WERI-Rb-1 (cell line): ENCODE measurements at regions not wholly inside any gene's neighbourhood (a gene's known extent, or its start where the extent isn't known, plus 50 kb on each side); places are given as distances from the start of the nearest gene placed in this dataset.

Experiments used
- DNase-seq: peaks from one replicate; pipeline ENCODE4 v3.0.0-alpha.2; 2020
- H3K27ac ChIP-seq: fragments of 250-450 bp; sonication (Bioruptor Pico); 2 replicates; pipeline ENCODE4 v1.5.1; 2020; ENCODE audit warnings: mild to moderate bottlenecking, moderate library complexity
- H3K27me3 ChIP-seq: fragments of 250-450 bp; sonication (Bioruptor Pico); 2 replicates; pipeline ENCODE4 v1.5.1; 2021; ENCODE audit warnings: mild to moderate bottlenecking, low read depth, moderate library complexity; ENCODE audit not compliant: insufficient read depth, severe bottlenecking
- H3K36me3 ChIP-seq: fragments of 250-450 bp; sonication (Bioruptor Pico); 2 replicates; pipeline ENCODE4 v1.5.1; 2020; ENCODE audit warnings: mild to moderate bottlenecking, moderate library complexity
- H3K4me3 ChIP-seq: 2 replicates; pipeline ENCODE4 v1.5.1; 2011; ENCODE audit warnings: low read depth, mild to moderate bottlenecking, control low read depth, low read length
- H3K9me3 ChIP-seq: fragments of 250-450 bp; sonication (Bioruptor Pico); 2 replicates; pipeline ENCODE4 v1.5.1; 2021; ENCODE audit warnings: mild to moderate bottlenecking, moderate library complexity; ENCODE audit not compliant: severe bottlenecking
- TF ChIP-seq, protein P1 (sequence below): IDR thresholded peaks from 2 replicates; pipeline ENCODE4 v1.5.1; 2011; ENCODE audit warnings: low read depth, mild to moderate bottlenecking, control low read depth, inconsistent platforms, low read length

DNA sequence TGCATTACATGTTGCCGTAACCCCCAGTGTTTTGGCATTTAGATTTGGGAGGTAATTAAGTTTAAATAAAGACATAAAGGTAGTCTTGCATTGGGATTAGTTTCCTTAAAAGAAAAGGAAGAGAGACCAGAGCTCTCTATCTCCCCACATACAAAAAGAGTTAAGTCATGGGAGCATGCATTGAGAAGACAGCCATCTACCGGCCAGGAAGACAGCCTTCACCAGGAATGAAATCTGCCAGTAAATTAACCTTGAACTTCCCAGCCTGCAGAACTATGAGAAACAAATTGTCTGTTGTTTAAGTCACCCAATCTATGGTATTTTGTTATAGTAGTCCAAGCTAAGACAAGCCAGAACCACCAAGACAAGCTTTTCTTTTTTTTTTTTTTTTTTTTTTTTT, 567.0 kb upstream of the CDH18 start:
- no peaks in the 10 kb centered on the region for H3K27me3 ChIP-seq
- DNase-seq, result no peak
- TF ChIP-seq, protein P1, sequence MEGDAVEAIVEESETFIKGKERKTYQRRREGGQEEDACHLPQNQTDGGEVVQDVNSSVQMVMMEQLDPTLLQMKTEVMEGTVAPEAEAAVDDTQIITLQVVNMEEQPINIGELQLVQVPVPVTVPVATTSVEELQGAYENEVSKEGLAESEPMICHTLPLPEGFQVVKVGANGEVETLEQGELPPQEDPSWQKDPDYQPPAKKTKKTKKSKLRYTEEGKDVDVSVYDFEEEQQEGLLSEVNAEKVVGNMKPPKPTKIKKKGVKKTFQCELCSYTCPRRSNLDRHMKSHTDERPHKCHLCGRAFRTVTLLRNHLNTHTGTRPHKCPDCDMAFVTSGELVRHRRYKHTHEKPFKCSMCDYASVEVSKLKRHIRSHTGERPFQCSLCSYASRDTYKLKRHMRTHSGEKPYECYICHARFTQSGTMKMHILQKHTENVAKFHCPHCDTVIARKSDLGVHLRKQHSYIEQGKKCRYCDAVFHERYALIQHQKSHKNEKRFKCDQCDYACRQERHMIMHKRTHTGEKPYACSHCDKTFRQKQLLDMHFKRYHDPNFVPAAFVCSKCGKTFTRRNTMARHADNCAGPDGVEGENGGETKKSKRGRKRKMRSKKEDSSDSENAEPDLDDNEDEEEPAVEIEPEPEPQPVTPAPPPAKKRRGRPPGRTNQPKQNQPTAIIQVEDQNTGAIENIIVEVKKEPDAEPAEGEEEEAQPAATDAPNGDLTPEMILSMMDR, result no peak
- no peaks in the 10 kb centered on the region for H3K36me3 ChIP-seq
- H3K27ac ChIP-seq, result no peak overlapping the region
- no peaks in the 10 kb centered on the region for H3K9me3 ChIP-seq
- no peak overlapping the region for H3K4me3 ChIP-seq

DNA sequence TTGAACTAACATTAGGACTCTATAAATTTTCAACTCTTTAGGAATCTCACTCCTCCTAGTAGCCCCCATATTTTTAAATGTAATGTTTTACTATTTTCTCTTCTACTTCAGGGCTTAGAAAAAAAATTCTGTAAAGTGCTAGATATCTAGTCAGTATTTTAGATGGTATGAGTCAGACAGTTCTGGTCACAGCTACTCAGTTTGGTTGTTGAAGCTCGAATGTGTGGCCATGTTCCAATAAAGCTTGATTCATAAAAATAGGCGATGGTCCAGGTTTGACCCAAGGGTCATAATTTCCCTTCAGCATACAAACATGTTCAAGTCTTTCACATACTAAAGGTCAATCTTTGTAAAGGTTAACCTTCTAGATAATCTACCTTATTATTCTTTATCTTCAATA, 566.0 kb upstream of the CDH18 start:
- Histone ChIP-seq H3K4me3 (no peak overlapping the region), H3K27ac (no peak overlapping the region), H3K9me3 (no peaks in the 10 kb centered on the region), H3K36me3 (no peaks in the 10 kb centered on the region), H3K27me3 (no peaks in the 10 kb centered on the region)
- TF ChIP-seq, protein P1, result no peak
- DNase-seq, result no peak

DNA sequence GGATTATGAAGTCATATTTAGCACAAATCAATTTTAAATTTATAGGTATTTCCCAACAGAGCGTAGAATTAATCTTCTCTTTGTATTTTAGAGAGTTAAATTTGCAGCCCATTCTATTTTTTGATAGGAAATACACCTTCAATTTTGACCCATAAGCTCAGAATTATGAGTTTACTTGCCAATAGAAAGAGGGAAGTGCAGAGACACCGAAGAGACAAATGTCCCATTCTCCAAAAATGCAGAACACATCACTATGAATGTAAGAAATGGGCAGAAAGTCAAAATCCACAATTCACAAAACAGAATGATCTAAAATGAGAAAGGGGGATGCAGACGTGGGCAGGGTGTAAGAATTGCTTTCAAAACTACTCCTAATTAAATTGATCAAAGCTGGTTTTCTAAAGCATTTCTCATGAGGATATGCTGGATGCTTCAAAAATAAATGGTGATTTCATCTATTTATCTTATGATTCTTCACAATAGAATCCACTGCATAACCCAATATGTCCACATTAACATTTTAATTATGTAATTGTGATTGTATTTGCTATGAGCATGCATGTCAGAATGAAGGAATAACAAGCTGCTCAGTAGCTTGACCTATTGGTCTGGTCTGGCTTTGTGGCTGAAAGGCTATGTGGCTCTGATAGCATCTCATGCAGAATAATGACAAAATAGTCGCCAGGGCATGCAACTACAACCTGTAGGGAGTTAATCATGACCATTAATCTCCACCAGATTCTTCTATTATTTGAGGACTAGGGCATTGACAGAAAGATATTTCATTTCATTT, 550.1 kb upstream of the CDH18 start:
- H3K9me3 ChIP-seq, result peaks cover 3% of the 10 kb centered on the region
- TF ChIP-seq, protein P1, result no peak
- no peak overlapping the region for H3K27ac ChIP-seq
- no peak for DNase-seq
- no peaks in the 10 kb centered on the region for H3K27me3 ChIP-seq
- no peak overlapping the region for H3K4me3 ChIP-seq
- H3K36me3 ChIP-seq, result no peaks in the 10 kb centered on the region

DNA sequence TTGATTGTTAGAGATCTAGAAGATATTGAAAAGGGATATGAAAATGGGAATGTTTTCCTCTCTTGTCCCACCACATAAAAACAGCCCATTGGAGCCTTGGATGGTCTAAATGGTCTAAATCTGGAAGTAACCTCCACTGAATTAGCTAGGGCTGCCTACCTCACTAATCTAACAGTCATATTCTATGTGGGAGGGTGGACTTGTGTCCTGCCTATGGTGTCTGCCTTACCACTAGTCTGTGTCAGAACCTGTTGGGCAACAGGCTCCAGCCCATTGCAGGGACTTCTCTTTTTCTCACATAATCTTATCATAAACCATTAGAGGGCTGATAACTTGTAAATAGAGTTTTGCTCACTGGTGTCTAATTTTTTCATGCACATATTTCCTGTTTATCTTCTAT, 548.8 kb upstream of the CDH18 start:
- TF ChIP-seq, protein P1, result no peak
- Histone ChIP-seq H3K27ac (no peak overlapping the region), H3K9me3 (peaks cover 3% of the 10 kb centered on the region), H3K36me3 (no peaks in the 10 kb centered on the region), H3K27me3 (no peaks in the 10 kb centered on the region), H3K4me3 (no peak overlapping the region)
- DNase-seq, result no peak

DNA sequence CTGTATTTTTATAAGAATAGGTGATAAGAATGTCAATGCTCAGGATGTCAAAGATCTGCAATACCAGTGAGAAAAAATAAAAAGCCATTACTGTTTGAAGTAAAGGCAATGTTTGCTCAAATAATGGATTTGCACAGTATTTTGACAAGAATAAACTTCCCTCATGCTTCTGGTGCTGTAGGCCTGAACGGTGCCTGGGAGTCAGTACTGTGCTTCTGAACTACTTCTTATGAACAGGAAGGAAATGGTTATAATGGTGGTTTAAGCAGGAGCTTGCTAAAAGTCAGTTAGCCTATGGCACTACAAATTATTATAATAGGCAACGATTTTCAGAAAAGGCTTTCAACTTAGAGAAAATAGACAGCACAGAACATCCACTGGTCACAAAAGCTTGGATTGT, 548.3 kb upstream of the CDH18 start:
- no peaks in the 10 kb centered on the region for H3K27me3 ChIP-seq
- TF ChIP-seq, protein P1, result no peak
- H3K36me3 ChIP-seq, result no peaks in the 10 kb centered on the region
- H3K4me3 ChIP-seq, result no peak overlapping the region
- H3K9me3 ChIP-seq, result peaks cover 3% of the 10 kb centered on the region
- no peak for DNase-seq
- no peak overlapping the region for H3K27ac ChIP-seq

DNA sequence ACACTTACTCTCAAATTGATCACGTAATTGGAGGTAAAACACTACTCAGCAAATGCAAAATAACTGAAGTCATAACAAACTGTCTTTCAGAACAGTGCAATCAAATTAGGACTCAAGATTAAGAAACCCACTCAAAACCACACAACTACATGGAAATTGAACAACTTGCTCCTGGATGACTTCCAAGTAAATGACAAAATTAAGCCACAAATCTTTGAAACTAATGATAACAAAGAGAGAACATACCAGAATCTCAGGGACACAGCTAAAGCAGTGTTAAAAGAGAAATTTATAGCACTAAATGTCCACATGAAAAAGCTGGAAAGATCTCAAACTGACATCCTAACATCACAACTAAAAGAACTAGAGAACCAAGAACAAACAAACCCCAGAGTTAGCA, 540.5 kb upstream of the CDH18 start:
- Histone ChIP-seq H3K27me3 (no peaks in the 10 kb centered on the region), H3K36me3 (no peaks in the 10 kb centered on the region), H3K9me3 (no peaks in the 10 kb centered on the region), H3K27ac (no peak overlapping the region), H3K4me3 (no peak overlapping the region)
- TF ChIP-seq, protein P1, result no peak
- DNase-seq, result no peak
